ENCODE measurements at regions not wholly inside any gene's neighbourhood (a gene's known extent, or its start where the extent isn't known, plus 50 kb on each side); places are given as distances from the start of the nearest gene placed in this dataset.

GRCh38 chr3:132978464-132978863 is 59.7 kb upstream of the TMEM108 start:
- DNase-seq (ENCODE audit: low spot score in 2 of 2) = no peak
- intact Hi-C loops (cut with DNase I; ENCODE audit: low total_unique reads) = loop anchor here (5.0 kb wide), 1 partner anchor 36 kb away; no protein-coding TSS in a partner anchor
- H3K4me3 ChIP-seq (ENCODE audit: low read depth, poor library complexity, severe bottlenecking) = no peak overlapping the region
- no peak for TF ChIP-seq CTCF (IDR thresholded peaks at IDR 0.05)
- no peak for TF ChIP-seq POLR2A (IDR thresholded peaks at IDR 0.05)
- 31 to 33% methylated on average over 2 of the region's 2 CpGs for WGBS, 2 donors

- no peak overlapping the region for H3K4me3 ChIP-seq (ENCODE audit: low read depth, poor library complexity, severe bottlenecking)
- TF ChIP-seq POLR2A (IDR thresholded peaks at IDR 0.05) (no peak), CTCF (IDR thresholded peaks at IDR 0.05) (no peak)
- 75 to 85% methylated on average over 7 of the region's 7 CpGs for WGBS, 2 donors
- intact Hi-C loops (cut with DNase I; ENCODE audit: low total_unique reads) = no loop called here
- no peak for DNase-seq (ENCODE audit: low spot score in 2 of 2)
Measured at GRCh38 chr3:132974097-132974496, 64.1 kb upstream of the TMEM108 start.

GRCh38 chr3:132973441-132973840 is 64.8 kb upstream of the TMEM108 start:
- H3K4me3 ChIP-seq (ENCODE audit: low read depth, poor library complexity, severe bottlenecking) = no peak overlapping the region
- intact Hi-C loops (cut with DNase I; ENCODE audit: low total_unique reads) = no loop called here
- no peak for TF ChIP-seq CTCF (IDR thresholded peaks at IDR 0.05)
- no peak for TF ChIP-seq POLR2A (IDR thresholded peaks at IDR 0.05)
- no peak for DNase-seq (ENCODE audit: low spot score in 2 of 2)
- WGBS, 2 donors = 78 to 86% methylated on average over 5 of the region's 5 CpGs

- no peak for DNase-seq (ENCODE audit: low spot score in 2 of 2)
- TF ChIP-seq CTCF (IDR thresholded peaks at IDR 0.05) = no peak
- no peak for TF ChIP-seq POLR2A (IDR thresholded peaks at IDR 0.05)
- intact Hi-C loops (cut with DNase I; ENCODE audit: low total_unique reads) = no loop called here
- no peak overlapping the region for H3K4me3 ChIP-seq (ENCODE audit: low read depth, poor library complexity, severe bottlenecking)
Measured at GRCh38 chr3:132972333-132972732, 65.9 kb upstream of the TMEM108 start.

- no peak overlapping the region for H3K4me3 ChIP-seq (ENCODE audit: low read depth, poor library complexity, severe bottlenecking)
- 64 to 77% methylated on average over 2 of the region's 2 CpGs for WGBS, 2 donors
- TF ChIP-seq POLR2A (IDR thresholded peaks at IDR 0.05) (no peak), CTCF (IDR thresholded peaks at IDR 0.05) (no peak)
- intact Hi-C loops (cut with DNase I; ENCODE audit: low total_unique reads) = loop anchor here (10.0 kb wide), 1 partner anchor 572 kb away; no protein-coding TSS in a partner anchor
- no peak for DNase-seq (ENCODE audit: low spot score in 2 of 2)
Measured at GRCh38 chr3:132966374-132966773, 71.8 kb upstream of the TMEM108 start.

GRCh38 chr3:132964266-132964665 is 73.9 kb upstream of the TMEM108 start:
- intact Hi-C loops (cut with DNase I; ENCODE audit: low total_unique reads) = loop anchor here (10.0 kb wide), 1 partner anchor 569 kb away; no protein-coding TSS in a partner anchor
- DNase-seq (ENCODE audit: low spot score in 2 of 2) = no peak
- H3K4me3 ChIP-seq (ENCODE audit: low read depth, poor library complexity, severe bottlenecking) = no peak overlapping the region
- 40 to 48% methylated on average over 3 of the region's 3 CpGs for WGBS, 2 donors
- TF ChIP-seq CTCF (IDR thresholded peaks at IDR 0.05) (no peak), POLR2A (IDR thresholded peaks at IDR 0.05) (no peak)

All from lower leg skin (tissue), 4 donors.